ENCODE measurements at regions not wholly inside any gene's neighbourhood (a gene's known extent, or its start where the extent isn't known, plus 50 kb on each side); places are given as distances from the start of the nearest gene placed in this dataset.

- DNase-seq, result no peak
Measured at GRCh38 chr16:73326770-73327470, 279.0 kb upstream of the ZFHX3 start.

- DNase-seq, result no peak
Measured at GRCh38 chr16:73326221-73326620, 278.3 kb upstream of the ZFHX3 start.

GRCh38 chr16:73323880-73324279 lies 276.0 kb upstream of the ZFHX3 start:
- DNase-seq, result no peak

- no peak for DNase-seq
Measured at GRCh38 chr16:73322856-73323255, 274.9 kb upstream of the ZFHX3 start.

GRCh38 chr16:73321853-73322252 lies 273.9 kb upstream of the ZFHX3 start:
- no peak for DNase-seq

- DNase-seq, result no peak
Measured at GRCh38 chr16:73319737-73320136, 271.8 kb upstream of the ZFHX3 start.

GRCh38 chr16:73319261-73319660 lies 271.3 kb upstream of the ZFHX3 start:
- DNase-seq, result no peak

- no peak for DNase-seq
Measured at GRCh38 chr16:73317321-73317857, 269.5 kb upstream of the ZFHX3 start.

- DNase-seq, result no peak
Measured at GRCh38 chr16:73315645-73316044, 267.7 kb upstream of the ZFHX3 start.

GRCh38 chr16:73313950-73314349 lies 266.0 kb upstream of the ZFHX3 start:
- DNase-seq, result no peak

- DNase-seq, result no peak
Measured at GRCh38 chr16:73311857-73312723, 264.2 kb upstream of the ZFHX3 start.

- DNase-seq, result no peak
Measured at GRCh38 chr16:73308771-73309170, 260.8 kb upstream of the ZFHX3 start.

- DNase-seq, result no peak
Measured at GRCh38 chr16:73306901-73307413, 259.0 kb upstream of the ZFHX3 start.

- DNase-seq, result no peak
Measured at GRCh38 chr16:73304008-73304774, 256.3 kb upstream of the ZFHX3 start.

GRCh38 chr16:73302942-73303341 lies 255.0 kb upstream of the ZFHX3 start:
- no peak for DNase-seq

GRCh38 chr16:73301984-73302383 lies 254.1 kb upstream of the ZFHX3 start:
- no peak for DNase-seq

- DNase-seq, result no peak
Measured at GRCh38 chr16:73299346-73299745, 251.4 kb upstream of the ZFHX3 start.

- DNase-seq, result no peak
Measured at GRCh38 chr16:73298562-73298961, 250.6 kb upstream of the ZFHX3 start.

- DNase-seq, result no peak
Measured at GRCh38 chr16:73290258-73290657, 242.3 kb upstream of the ZFHX3 start.

- DNase-seq, result no peak
Measured at GRCh38 chr16:73289232-73289631, 241.3 kb upstream of the ZFHX3 start.

- no peak for DNase-seq
Measured at GRCh38 chr16:73288520-73288919, 240.6 kb upstream of the ZFHX3 start.

GRCh38 chr16:73287859-73288405 lies 240.0 kb upstream of the ZFHX3 start:
- DNase-seq, result no peak

Data from KG1 (cell line).